ENCODE measurements at regions not wholly inside any gene's neighbourhood (a gene's known extent, or its start where the extent isn't known, plus 50 kb on each side); places are given as distances from the start of the nearest gene placed in this dataset.
A peak's percentile ranks its signal among the peaks of the same experiment; 100 is the strongest.

- Mint-ChIP-seq H3K4me3 (no peak overlapping the region), H3K27me3 (ENCODE audit: low read depth) (peaks cover 4% of the 10 kb centered on the region), H3K36me3 (ENCODE audit: insufficient read depth in 1 of 3, low read depth in 3 of 3) (0 out of 7 replicates have a peak, but pooled peaks cover 0 to 3% (median 0%) of the 10 kb centered on the region in 3 experiments), H3K27ac (no peak overlapping the region), H3K9me3 (no peaks in the 10 kb centered on the region), H3K4me1 (peaks cover 58 to 67% of the 10 kb centered on the region in 2 experiments)
- Histone ChIP-seq H4K91ac (ENCODE audit: insufficient read length, low read depth, low read length) (no peak overlapping the region), H3K9me3 (ENCODE audit: control insufficient read depth, low read depth, low read length) (no peaks in the 10 kb centered on the region), H3K4me2 (ENCODE audit: insufficient read depth, insufficient read length, low read length) (no peak overlapping the region), H3K23me2 (ENCODE audit: insufficient read length, low read depth, low read length, poor library complexity, severe bottlenecking) (no peaks in the 10 kb centered on the region), H3K9ac (ENCODE audit: extremely low read depth, insufficient read length, low read length) (no peak overlapping the region), H3K23ac (ENCODE audit: insufficient read length, low read depth, low read length) (no peak overlapping the region), H3K4me1 (ENCODE audit: insufficient read depth, low read length) (peaks cover 15% of the 10 kb centered on the region), H2BK120ac (ENCODE audit: low read depth, low read length, poor library complexity, severe bottlenecking) (no peak overlapping the region), H3K27me3 (ENCODE audit: insufficient read depth, low read length) (no peaks in the 10 kb centered on the region), H3K79me2 (ENCODE audit: insufficient read depth, low read length) (no peaks in the 10 kb centered on the region), H2AFZ (ENCODE audit: low read length) (peak overlapping the region; percentile 45), H2BK20ac (ENCODE audit: low read depth, low read length, poor library complexity, severe bottlenecking) (no peak overlapping the region), H2BK5ac (ENCODE audit: insufficient read length, low read length) (no peak overlapping the region), H3K18ac (ENCODE audit: insufficient read length, low read depth, low read length) (no peak overlapping the region), H4K20me1 (ENCODE audit: control insufficient read depth, insufficient read depth, insufficient read length) (no peaks in the 10 kb centered on the region), H3K14ac (ENCODE audit: insufficient read depth, low read length) (no peak overlapping the region), H3K27ac (ENCODE audit: insufficient read length, low read depth, low read length) (no peak overlapping the region), H3K4ac (ENCODE audit: low read depth, low read length) (no peak overlapping the region), H3T11ph (ENCODE audit: low read length) (no peak overlapping the region), H2BK15ac (ENCODE audit: low read depth, low read length) (no peak overlapping the region), H4K8ac (replicated peaks; ENCODE audit: insufficient read length, low read depth, low read length) (no peak overlapping the region), H3K56ac (ENCODE audit: insufficient read length, low read depth, low read length) (no peak overlapping the region), H4K5ac (ENCODE audit: insufficient read length, low read depth, low read length) (no peak overlapping the region), H2BK12ac (ENCODE audit: insufficient read length, low read depth, low read length) (no peak overlapping the region), H2AK5ac (ENCODE audit: insufficient read length, low read length) (no peak overlapping the region), H3K79me1 (ENCODE audit: insufficient read depth, low read depth, low read length, poor library complexity, severe bottlenecking) (no peaks in the 10 kb centered on the region)
- WGBS (ENCODE audit: extremely low coverage, insufficient read length, low lambda C conversion rate): no CpG with 5 or more reads among the region's 4 CpGs
- DNase-seq: no peak
- TF ChIP-seq CTCF (conservative IDR thresholded peaks at IDR 0.05): no peak
These were observed 154.7 kb downstream of the ZDHHC21 start for GRCh38 chr9:14538526-14538925.
